HG02678 (cell line): ENCODE measurements at regions not wholly inside any gene's neighbourhood (a gene's known extent, or its start where the extent isn't known, plus 50 kb on each side); places are given as distances from the start of the nearest gene placed in this dataset.
A peak's percentile ranks its signal among the peaks of the same experiment; 100 is the strongest.

ENCODE experiments used
- ATAC-seq: cut with Tn5 transposase; IDR thresholded peaks from one replicate; pipeline ENCODE4 v1.9.1; 2021; ENCODE audit warnings: mild to moderate bottlenecking, moderate library complexity; ENCODE audit not compliant: unreplicated experiment

DNA sequence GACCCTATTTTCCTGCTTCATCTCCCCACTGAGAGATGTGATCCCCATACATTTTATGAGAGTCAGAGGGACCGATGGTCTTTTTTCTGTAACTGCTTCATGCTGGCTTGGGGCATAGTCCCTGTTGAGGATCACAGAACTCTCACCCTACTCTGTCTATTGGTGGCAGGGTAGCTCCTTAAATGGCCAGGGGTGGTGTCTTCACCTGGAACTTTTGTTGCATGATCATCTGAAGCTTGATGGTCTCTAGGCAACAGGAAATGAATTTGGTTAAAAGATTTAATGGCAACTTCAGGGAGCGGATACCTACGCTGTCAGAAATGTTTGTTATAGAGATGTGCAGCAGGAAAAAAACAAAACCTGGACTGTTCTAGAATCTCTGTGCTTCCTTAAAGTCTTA is 87.0 kb upstream of the GLIS3 start:
- no peak for ATAC-seq

DNA sequence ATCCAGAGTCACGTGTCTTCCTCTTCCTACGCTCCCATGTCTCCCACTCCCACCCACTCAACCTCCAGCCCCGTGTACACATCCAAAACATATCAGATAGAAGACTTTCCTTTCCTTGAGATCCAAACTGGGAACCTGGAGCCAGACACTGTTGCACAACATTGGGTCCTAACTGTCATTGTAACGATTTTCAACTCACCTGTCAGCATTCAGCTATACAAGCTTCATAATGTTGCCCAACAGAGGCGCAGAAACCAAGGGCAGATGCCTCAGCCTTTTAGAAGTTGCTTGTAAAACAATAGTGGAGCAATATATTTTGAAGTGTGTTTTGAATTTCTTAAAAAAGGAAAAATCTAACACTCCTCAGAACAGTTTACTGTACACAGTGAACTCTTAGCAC is 84.9 kb upstream of the GLIS3 start:
- ATAC-seq, result no peak

DNA sequence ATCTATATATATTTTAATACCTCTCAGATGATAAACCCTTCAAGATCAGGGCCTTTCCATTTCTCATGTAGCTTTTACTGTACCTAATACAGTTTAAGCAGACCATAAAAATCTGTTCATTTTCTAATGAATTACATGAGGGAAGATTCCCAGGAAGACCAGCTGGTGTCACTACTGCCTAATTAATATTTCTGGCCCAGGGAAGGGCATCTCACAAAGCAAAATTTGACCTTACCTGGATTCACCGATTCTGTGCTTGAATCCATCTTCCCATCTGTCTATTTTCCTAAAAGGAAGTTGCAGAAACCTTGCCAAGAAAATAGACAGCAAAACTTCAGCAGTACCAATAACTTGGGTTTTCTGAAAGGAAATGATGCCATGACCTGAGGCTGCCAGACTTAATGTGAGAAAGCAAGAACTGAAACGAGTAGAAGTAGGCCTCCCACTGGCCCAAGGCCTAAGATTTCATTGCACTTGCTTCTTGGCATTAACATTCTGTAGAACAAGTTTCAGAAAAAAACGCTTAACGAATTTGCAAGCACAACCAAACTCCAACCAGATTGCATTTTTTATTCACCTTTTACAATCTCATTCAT is 83.0 kb upstream of the GLIS3 start:
- peak; percentile 62 for ATAC-seq

DNA sequence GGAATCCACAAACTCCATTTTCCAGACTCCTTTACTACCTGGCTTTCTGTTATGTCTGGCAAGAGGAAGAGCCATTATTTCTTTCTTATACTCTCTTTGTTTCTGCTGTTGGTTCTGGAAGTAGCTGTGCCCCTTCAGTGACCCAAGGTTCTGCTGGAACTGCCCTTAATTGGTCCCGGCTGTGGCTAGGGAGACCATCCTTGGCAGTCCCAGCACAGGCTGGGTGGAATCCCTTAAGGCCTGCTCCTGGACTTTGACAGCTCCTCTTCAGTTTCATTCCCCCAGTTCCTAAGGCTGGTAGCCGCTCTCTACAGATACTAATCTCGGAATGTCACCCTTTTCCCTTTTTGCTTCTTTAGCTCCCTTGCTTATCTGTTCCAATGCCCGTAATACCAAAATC is 81.9 kb upstream of the GLIS3 start:
- ATAC-seq, result no peak

DNA sequence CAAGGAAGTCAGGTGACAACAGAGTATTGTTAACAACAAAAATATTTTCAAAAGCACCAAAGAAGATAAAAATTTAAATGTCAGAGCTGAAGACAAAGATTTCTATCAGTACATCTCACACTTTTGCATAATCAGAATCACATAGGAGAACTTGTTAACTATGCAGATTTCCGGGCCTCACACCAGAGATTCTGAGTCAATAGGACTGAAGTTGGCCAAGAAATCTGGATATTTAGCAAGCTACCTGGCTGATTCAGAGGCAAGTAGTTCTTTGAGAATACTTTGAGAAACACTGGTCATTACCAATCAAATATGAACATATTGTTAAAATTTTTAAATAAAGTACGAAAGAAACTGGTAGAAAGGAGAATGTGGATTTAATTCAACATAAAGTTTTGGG is 80.5 kb upstream of the GLIS3 start:
- ATAC-seq, result no peak

DNA sequence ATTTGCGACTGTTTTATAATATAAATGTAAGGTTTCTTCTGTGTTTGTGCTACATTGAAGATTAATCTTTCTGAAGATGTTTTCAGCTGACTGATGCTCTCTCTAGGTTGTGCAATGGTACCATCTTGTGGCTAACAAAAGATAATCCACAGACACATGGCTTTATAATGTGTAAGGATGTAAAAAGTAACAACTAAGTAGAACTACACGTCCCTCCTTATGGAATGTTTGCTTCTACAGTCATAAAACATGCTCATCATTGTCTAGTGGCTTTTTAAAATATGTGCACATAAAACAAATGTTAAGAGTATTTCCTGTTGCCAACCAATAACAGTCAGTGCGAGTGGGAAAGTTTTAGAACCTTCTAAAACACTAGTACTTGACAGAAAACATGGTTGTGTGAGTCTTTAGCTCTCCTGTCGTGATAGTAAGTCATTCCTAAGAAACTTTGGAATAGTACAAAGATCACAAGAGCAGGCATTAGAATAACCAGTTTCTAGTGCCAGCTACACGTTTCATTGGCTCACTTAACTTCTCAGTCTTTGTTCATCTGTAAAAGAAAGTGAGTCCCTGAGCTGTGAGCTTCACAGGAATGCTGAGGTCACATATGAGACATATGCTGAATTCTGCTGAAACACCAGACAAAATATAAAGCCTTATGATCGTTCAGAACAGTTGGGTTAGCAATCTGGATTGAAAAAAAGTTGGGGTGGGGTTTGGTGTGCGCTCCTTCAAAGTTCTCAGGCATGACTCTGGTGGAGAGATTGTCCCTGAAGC is 75.7 kb upstream of the GLIS3 start:
- no peak for ATAC-seq

DNA sequence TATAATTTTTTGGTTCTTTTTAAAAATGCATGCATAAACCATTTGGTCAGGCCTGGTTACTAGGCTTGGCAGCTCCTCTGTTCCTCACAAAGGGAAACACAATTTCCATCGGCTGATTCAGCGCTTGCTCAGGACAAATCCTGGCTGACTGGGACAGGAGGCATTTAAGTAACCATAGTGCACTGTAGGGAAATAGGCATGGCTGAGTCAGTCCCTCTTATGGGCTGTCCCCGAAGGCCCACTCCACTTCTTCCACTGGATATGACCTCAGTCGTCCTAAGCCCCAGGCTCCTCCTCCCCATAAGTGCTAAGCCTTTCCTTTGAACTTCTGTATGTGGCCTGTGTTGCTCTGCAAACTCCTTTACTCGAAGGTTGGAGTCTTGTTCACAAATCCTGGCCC is 71.2 kb upstream of the GLIS3 start:
- no peak for ATAC-seq

DNA sequence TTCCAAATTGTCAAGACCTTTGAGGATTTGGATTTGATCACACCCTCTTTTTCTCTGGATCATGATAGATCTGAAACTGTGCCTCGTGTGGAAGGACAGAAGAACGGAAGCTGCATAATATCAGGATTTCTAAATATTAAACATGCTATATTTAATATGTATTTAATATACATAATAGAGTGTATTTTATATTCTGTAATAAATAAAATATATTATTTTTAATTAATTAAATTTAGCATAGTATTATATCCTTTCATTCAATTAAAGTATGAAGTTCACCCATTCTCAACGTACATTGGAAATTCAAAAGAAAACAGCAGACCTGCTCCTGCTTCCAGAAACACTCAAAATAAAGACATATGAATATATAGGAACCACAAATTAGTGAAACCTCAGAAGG is 70.6 kb upstream of the GLIS3 start:
- ATAC-seq, result no peak

DNA sequence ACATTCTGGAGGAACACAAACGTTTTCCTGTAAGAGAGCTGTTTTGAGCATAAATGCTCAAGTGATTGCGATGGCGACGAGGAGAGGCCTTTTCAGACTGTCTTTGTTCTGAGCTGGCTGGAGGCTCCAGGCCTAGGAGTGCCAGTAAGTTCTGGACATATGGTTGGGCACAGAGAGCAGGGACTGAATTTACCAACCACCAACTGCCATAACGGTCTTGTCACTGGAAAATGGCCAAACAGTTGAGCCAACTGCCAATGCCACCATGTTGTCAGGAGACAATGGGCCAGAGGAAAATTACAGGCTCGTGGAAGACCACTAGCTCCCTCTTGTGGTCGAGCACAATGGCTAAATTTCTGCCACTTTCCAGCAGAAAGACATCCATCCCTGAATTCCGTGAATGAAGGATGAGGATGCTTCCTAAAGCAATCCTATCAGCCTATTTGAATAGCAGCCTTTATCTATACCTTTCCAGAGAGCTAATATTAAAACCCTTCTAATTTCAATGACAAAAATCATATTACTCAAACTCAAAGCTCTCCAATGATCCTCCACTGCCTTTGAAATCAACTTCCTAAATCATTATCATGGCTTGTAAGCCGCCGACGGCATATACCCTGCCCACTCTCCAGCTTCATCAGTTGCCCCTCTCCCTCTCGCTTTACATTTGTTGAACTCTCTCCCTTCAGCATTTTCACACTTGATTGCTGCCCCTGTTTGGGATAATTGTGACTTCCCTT is 66.9 kb upstream of the GLIS3 start:
- no peak for ATAC-seq

DNA sequence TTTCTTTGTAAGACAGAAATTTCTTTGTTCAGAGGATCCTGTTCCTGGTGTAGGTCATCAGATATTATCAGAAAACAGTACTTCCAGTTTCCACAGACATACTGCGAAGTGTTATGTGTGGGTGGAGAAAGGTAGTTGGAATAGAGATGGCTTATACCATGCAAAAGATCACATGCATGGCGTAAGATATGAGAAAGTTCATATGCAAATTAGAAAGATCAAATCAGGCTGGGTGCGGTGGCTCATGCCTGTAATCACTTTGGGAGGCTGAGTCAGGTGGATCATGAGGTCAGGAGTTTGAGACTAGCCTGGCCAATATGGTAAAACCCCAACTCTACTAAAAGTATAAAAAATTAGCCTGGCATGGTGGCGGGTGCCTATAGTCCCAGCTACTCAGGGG is 65.2 kb upstream of the GLIS3 start:
- ATAC-seq, result no peak

DNA sequence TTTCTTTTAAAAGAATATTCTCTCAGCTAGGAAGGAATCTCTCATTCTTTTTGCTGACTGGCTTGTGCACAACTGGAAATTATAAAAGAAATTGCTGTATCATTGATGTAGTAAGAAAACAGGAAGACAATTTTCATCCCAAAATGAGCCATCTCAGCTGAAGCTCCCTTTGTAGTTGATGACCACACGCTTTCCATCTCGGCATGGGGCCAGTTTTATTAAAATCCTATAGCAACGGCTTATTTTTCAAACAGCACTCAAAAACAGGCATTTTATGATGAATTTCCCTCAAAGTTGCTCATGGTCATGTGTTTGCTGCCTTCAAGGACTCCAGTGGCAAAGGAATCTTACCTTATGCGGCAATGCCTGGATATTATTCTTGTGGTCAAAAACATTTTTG is 62.4 kb upstream of the GLIS3 start:
- ATAC-seq, result no peak

DNA sequence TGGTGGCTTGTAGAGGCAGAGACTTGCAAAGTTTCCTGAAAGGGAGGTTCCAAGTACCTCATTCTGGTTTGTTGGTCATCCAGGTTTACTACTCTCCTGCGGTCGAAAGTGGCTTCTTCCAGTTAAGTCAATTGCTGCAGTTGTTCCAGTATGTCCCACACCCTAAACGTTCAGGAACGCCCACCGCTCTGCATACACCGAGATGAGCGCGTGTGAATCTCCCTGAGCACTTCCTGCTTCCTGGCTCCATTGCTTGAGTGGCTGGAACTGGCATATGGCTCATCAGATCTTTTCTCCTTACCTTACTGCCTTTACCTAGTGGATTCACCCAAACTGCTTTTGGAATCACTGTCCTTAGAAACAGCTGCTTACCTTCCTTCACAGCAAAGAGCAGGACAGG is 59.1 kb upstream of the GLIS3 start:
- ATAC-seq, result no peak

DNA sequence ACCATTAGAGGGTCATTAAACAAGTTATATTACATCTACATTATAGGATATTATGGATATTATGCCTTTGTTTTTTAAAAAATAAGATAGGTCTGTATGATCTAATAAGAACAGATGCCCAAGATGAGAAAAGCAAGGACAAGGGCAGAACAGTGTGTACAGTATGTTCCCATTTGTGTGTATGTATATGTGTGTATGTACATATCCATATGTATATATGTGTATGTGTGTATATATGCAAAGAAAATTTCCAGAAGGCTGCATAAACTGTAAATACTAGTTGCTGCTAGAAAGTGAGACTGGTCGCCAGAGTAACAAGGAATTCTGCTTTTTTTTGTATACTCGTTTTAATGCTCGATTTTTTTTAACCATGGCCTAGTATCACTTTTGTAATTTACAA is 58.1 kb upstream of the GLIS3 start:
- no peak for ATAC-seq

DNA sequence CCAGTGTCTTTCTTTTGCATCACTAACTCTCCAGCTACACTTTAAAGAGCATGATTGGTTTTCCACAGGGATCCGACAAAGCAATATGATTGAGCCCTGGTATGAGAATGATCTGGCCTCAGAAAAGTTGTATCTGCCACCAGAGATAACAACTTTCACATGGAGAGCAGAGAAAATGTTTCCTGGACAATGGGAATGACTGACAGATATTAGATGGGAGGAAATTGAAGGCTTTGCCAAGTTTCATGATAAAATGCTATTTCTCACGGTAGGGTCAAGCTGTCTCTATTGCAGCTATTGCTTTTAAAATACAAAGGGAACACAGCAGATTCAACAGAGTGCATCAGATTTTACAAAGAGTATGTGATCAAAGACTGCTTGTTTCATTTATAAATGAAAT is 56.4 kb upstream of the GLIS3 start:
- ATAC-seq, result no peak

DNA sequence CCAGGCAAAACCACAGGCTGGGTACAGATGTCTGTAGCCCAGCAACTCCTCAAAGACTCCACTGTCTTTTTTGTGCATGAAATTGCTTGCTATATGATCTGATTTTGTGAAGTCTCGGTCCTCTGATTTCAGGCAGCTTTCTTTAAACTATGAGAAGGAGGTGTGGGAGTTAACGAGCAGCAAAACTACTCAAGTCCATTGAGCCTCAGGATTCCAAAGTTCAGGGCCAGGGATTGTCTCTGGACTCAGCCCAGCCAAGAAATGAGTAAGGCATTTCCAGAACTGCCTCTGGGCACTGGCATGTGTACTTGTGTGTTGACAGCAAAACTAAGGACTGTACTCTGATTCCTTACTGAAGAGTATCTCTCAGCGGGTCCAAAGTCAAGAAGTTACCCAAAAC is 53.4 kb upstream of the GLIS3 start:
- no peak for ATAC-seq

DNA sequence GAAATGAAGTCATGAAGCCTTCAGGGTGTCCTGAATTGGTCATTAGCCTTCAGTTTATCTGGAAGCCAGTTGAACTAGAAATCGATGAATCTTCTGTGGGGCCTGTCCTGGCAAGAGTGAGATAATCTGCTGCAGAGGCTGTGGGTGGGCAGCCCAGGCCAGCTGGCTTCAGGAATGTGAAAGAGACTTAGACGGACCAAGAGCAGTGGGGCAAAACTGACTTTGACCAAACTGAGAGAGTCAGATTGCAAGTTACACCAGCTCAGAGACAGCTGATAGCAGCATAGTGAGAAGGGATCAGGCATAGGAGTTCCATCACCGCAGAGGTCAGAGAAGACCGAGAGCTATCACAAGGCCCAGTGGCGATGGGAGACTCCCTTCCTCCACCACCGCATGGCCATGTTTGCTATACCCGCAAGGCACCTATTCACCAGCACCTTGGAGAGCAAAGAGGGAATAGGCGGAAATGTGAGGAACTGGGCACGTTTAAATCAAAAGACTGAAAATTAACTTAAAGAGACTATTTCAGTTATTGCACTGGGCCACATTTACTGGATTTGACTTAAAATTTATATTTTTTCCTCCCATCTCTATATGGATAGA is 50.0 kb upstream of the GLIS3 start:
- no peak for ATAC-seq
